ENCODE measurements at regions not wholly inside any gene's neighbourhood (a gene's known extent, or its start where the extent isn't known, plus 50 kb on each side); places are given as distances from the start of the nearest gene placed in this dataset.

- no peaks in the 10 kb centered on the region for H3K79me2 ChIP-seq (ENCODE audit: insufficient read depth, low read length)
- no peaks in the 10 kb centered on the region for H3K36me3 ChIP-seq (ENCODE audit: insufficient read depth, low read length)
- no peaks in the 10 kb centered on the region for H3F3A ChIP-seq (ENCODE audit: low read depth)
- H3K4me1 ChIP-seq (ENCODE audit: insufficient read depth, low read length, poor library complexity, severe bottlenecking): no peaks in the 10 kb centered on the region
- no peaks in the 10 kb centered on the region for H4K20me1 ChIP-seq (ENCODE audit: insufficient read depth, low read length, poor library complexity, severe bottlenecking)
- H3K9me2 ChIP-seq (replicated peaks; ENCODE audit: low read depth, low read length): no peaks in the 10 kb centered on the region
- TF ChIP-seq EZH2phosphoT487 (IDR thresholded peaks at IDR 0.05; ENCODE audit: borderline replicate concordance): no peak
- TF ChIP-seq CTCF (conservative IDR thresholded peaks at IDR 0.05; ENCODE audit: low read length): no peak
- no peak overlapping the region for H2AFZ ChIP-seq (ENCODE audit: low read length)
- H3K4me3 ChIP-seq (ENCODE audit: low read length, poor library complexity, severe bottlenecking): no peak overlapping the region
- no peaks in the 10 kb centered on the region for H3K9me3 ChIP-seq (ENCODE audit: insufficient read depth, low read depth, low read length)
- H3K4me2 ChIP-seq (ENCODE audit: low read depth, low read length, poor library complexity, severe bottlenecking): no peak overlapping the region
- no peaks in the 10 kb centered on the region for H3K27me3 ChIP-seq (ENCODE audit: insufficient read depth, low read length, poor library complexity, severe bottlenecking)
- no peak overlapping the region for H3K9ac ChIP-seq (ENCODE audit: low read depth, low read length, poor library complexity, severe bottlenecking)
Observed at GRCh38 chrX:4851534-4851933, 1138.1 kb upstream of the PRKX start.

- Histone ChIP-seq H2AFZ (ENCODE audit: low read length) (no peak overlapping the region), H4K20me1 (ENCODE audit: insufficient read depth, low read length, poor library complexity, severe bottlenecking) (no peaks in the 10 kb centered on the region), H3K9me3 (ENCODE audit: insufficient read depth, low read depth, low read length) (no peaks in the 10 kb centered on the region), H3K27me3 (ENCODE audit: insufficient read depth, low read length, poor library complexity, severe bottlenecking) (no peaks in the 10 kb centered on the region), H3K79me2 (ENCODE audit: insufficient read depth, low read length) (no peaks in the 10 kb centered on the region), H3K36me3 (ENCODE audit: insufficient read depth, low read length) (no peaks in the 10 kb centered on the region), H3K9ac (ENCODE audit: low read depth, low read length, poor library complexity, severe bottlenecking) (no peak overlapping the region), H3K4me1 (ENCODE audit: insufficient read depth, low read length, poor library complexity, severe bottlenecking) (no peaks in the 10 kb centered on the region), H3F3A (ENCODE audit: low read depth) (no peaks in the 10 kb centered on the region), H3K4me3 (ENCODE audit: low read length, poor library complexity, severe bottlenecking) (no peak overlapping the region), H3K4me2 (ENCODE audit: low read depth, low read length, poor library complexity, severe bottlenecking) (no peak overlapping the region), H3K9me2 (replicated peaks; ENCODE audit: low read depth, low read length) (no peaks in the 10 kb centered on the region)
- no peak for TF ChIP-seq CTCF (conservative IDR thresholded peaks at IDR 0.05; ENCODE audit: low read length)
- no peak for TF ChIP-seq EZH2phosphoT487 (IDR thresholded peaks at IDR 0.05; ENCODE audit: borderline replicate concordance)
Observed at GRCh38 chrX:4850312-4850711, 1136.9 kb upstream of the PRKX start.

GRCh38 chrX:4844376-4844775, 1130.9 kb upstream of the PRKX start:
- no peaks in the 10 kb centered on the region for H3K9me2 ChIP-seq (replicated peaks; ENCODE audit: low read depth, low read length)
- H3K79me2 ChIP-seq (ENCODE audit: insufficient read depth, low read length): no peaks in the 10 kb centered on the region
- H3K4me1 ChIP-seq (ENCODE audit: insufficient read depth, low read length, poor library complexity, severe bottlenecking): no peaks in the 10 kb centered on the region
- H3F3A ChIP-seq (ENCODE audit: low read depth): no peaks in the 10 kb centered on the region
- no peaks in the 10 kb centered on the region for H3K9me3 ChIP-seq (ENCODE audit: insufficient read depth, low read depth, low read length)
- no peak overlapping the region for H2AFZ ChIP-seq (ENCODE audit: low read length)
- no peak for TF ChIP-seq CTCF (conservative IDR thresholded peaks at IDR 0.05; ENCODE audit: low read length)
- no peak for TF ChIP-seq EZH2phosphoT487 (IDR thresholded peaks at IDR 0.05; ENCODE audit: borderline replicate concordance)
- no peaks in the 10 kb centered on the region for H4K20me1 ChIP-seq (ENCODE audit: insufficient read depth, low read length, poor library complexity, severe bottlenecking)
- H3K9ac ChIP-seq (ENCODE audit: low read depth, low read length, poor library complexity, severe bottlenecking): no peak overlapping the region
- H3K4me3 ChIP-seq (ENCODE audit: low read length, poor library complexity, severe bottlenecking): no peak overlapping the region
- H3K4me2 ChIP-seq (ENCODE audit: low read depth, low read length, poor library complexity, severe bottlenecking): no peak overlapping the region
- no peaks in the 10 kb centered on the region for H3K36me3 ChIP-seq (ENCODE audit: insufficient read depth, low read length)
- no peaks in the 10 kb centered on the region for H3K27me3 ChIP-seq (ENCODE audit: insufficient read depth, low read length, poor library complexity, severe bottlenecking)

Measured in Loucy (cell line).